ENCODE measurements at regions not wholly inside any gene's neighbourhood (a gene's known extent, or its start where the extent isn't known, plus 50 kb on each side); places are given as distances from the start of the nearest gene placed in this dataset.

GRCh38 chr12:128068211-128068610, 198.8 kb upstream of the TMEM132C start:
- H3K9me3 Mint-ChIP-seq: no peaks in the 10 kb centered on the region; the same call in 1 of the 2 replicates
- H3K27ac Mint-ChIP-seq: no peak overlapping the region
- H3K4me3 Mint-ChIP-seq: no peak overlapping the region
- H3K4me1 Mint-ChIP-seq (ENCODE audit: low read depth): no peaks in the 10 kb centered on the region
- TF ChIP-seq CTCF (IDR thresholded peaks at IDR 0.05): no peak
- H3K36me3 Mint-ChIP-seq (ENCODE audit: low read depth): no peaks in the 10 kb centered on the region
- no peak for DNase-seq
- peaks cover 7% of the 10 kb centered on the region for H3K27me3 Mint-ChIP-seq (ENCODE audit: insufficient read depth)

- Mint-ChIP-seq H3K27ac (no peak overlapping the region), H3K4me1 (ENCODE audit: low read depth) (no peaks in the 10 kb centered on the region), H3K9me3 (no peaks in the 10 kb centered on the region; the same call in 1 of the 2 replicates), H3K4me3 (no peak overlapping the region), H3K36me3 (ENCODE audit: low read depth) (no peaks in the 10 kb centered on the region), H3K27me3 (ENCODE audit: insufficient read depth) (peaks cover 2% of the 10 kb centered on the region)
- DNase-seq: peak; percentile 16
- TF ChIP-seq CTCF (IDR thresholded peaks at IDR 0.05): peak; percentile 92
Measured at GRCh38 chr12:128069359-128069997, 197.5 kb upstream of the TMEM132C start.

- H3K4me3 Mint-ChIP-seq: no peak overlapping the region
- no peak for DNase-seq
- no peak for TF ChIP-seq CTCF (IDR thresholded peaks at IDR 0.05)
- no peak overlapping the region for H3K27ac Mint-ChIP-seq
- no peaks in the 10 kb centered on the region for H3K36me3 Mint-ChIP-seq (ENCODE audit: low read depth)
- peaks cover 19% of the 10 kb centered on the region for H3K9me3 Mint-ChIP-seq
- peaks cover 2% of the 10 kb centered on the region; the same call in 1 of the 2 replicates for H3K27me3 Mint-ChIP-seq (ENCODE audit: insufficient read depth)
- H3K4me1 Mint-ChIP-seq (ENCODE audit: low read depth): peaks cover 5% of the 10 kb centered on the region; the same call in 1 of the 2 replicates
Measured at GRCh38 chr12:128073937-128074336, 193.0 kb upstream of the TMEM132C start.

GRCh38 chr12:128075332-128075731, 191.6 kb upstream of the TMEM132C start:
- H3K4me3 Mint-ChIP-seq: no peak overlapping the region
- H3K36me3 Mint-ChIP-seq (ENCODE audit: low read depth): no peaks in the 10 kb centered on the region
- peaks cover 5% of the 10 kb centered on the region; the same call in 1 of the 2 replicates for H3K4me1 Mint-ChIP-seq (ENCODE audit: low read depth)
- no peak for TF ChIP-seq CTCF (IDR thresholded peaks at IDR 0.05)
- peaks cover 2% of the 10 kb centered on the region; the same call in 1 of the 2 replicates for H3K27me3 Mint-ChIP-seq (ENCODE audit: insufficient read depth)
- no peak for DNase-seq
- H3K9me3 Mint-ChIP-seq: peaks cover 19% of the 10 kb centered on the region
- H3K27ac Mint-ChIP-seq: no peak overlapping the region

GRCh38 chr12:128076188-128076587, 190.8 kb upstream of the TMEM132C start:
- Mint-ChIP-seq H3K27me3 (ENCODE audit: insufficient read depth) (peaks cover 2% of the 10 kb centered on the region; the same call in 1 of the 2 replicates), H3K4me1 (ENCODE audit: low read depth) (peaks cover 5% of the 10 kb centered on the region; the same call in 1 of the 2 replicates), H3K9me3 (peaks cover 19% of the 10 kb centered on the region), H3K36me3 (ENCODE audit: low read depth) (no peaks in the 10 kb centered on the region), H3K4me3 (no peak overlapping the region), H3K27ac (no peak overlapping the region)
- TF ChIP-seq CTCF (IDR thresholded peaks at IDR 0.05): no peak
- DNase-seq: peak; percentile 13
